Spleen (tissue), 11 donors: ENCODE measurements at regions not wholly inside any gene's neighbourhood (a gene's known extent, or its start where the extent isn't known, plus 50 kb on each side); places are given as distances from the start of the nearest gene placed in this dataset.

Experiments used
- DNase-seq: peaks from one replicate; pipeline ENCODE4 v3.0.0-alpha.2; 2020
- H3K27ac ChIP-seq, 8 donors: fragments of 200-600 bp; sonication (generic) in 7 of 8; 1 replicate in 4 of 8; 2 replicates in 4 of 8; pipeline versions ENCODE4 v1.5.0 to v1.8.0; 2016 to 2021; ENCODE audit warnings: inconsistent platforms in 4 of 8, mild to moderate bottlenecking in 4 of 8, moderate library complexity in 1 of 8
- H3K27me3 ChIP-seq, 7 donors: fragments of 200-600 bp; sonication (generic) in 6 of 7; replicated peaks in 1 of 7; 1 replicate in 4 of 7; 2 replicates in 3 of 7; pipeline versions ENCODE4 v1.5.0 to v1.8.0; 2016 to 2021; ENCODE audit warnings: inconsistent platforms in 3 of 7, mild to moderate bottlenecking in 1 of 7
- H3K36me3 ChIP-seq, 6 donors: fragments of 200-600 bp; sonication (generic) in 5 of 6; 1 replicate in 4 of 6; 2 replicates in 2 of 6; pipeline versions ENCODE4 v1.5.0 to v1.8.0; 2016 to 2021; ENCODE audit warnings: inconsistent platforms in 2 of 6
- H3K4me1 ChIP-seq, 6 donors: fragments of 200-600 bp; sonication (generic) in 5 of 6; 1 replicate in 3 of 6; 2 replicates in 3 of 6; pipeline versions ENCODE4 v1.5.0 to v1.8.0; 2016 to 2021; ENCODE audit warnings: inconsistent platforms in 3 of 6
- H3K4me3 ChIP-seq, 8 donors: fragments of 200-600 bp; sonication (generic) in 7 of 8; 1 replicate in 4 of 8; 2 replicates in 4 of 8; pipeline versions ENCODE4 v1.5.0 to v1.8.0; 2016 to 2021; ENCODE audit warnings: inconsistent platforms in 4 of 8, mild to moderate bottlenecking in 4 of 8, moderate library complexity in 2 of 8
- H3K9me3 ChIP-seq, 8 donors: fragments of 200-600 bp; sonication (generic) in 7 of 8; 1 replicate in 4 of 8; 2 replicates in 4 of 8; pipeline versions ENCODE4 v1.5.0 to v1.8.0; 2016 to 2021; ENCODE audit warnings: inconsistent platforms in 4 of 8
- CTCF ChIP-seq, 11 experiments: fragments of 200-600 bp in 7 of 11; fragments of 450-650 bp in 4 of 11; sonication (generic) in 4 of 11; IDR thresholded peaks in 8 of 11; conservative IDR thresholded peaks in 3 of 11; 1 replicate in 7 of 11; 2 replicates in 4 of 11; pipeline versions ENCODE4 v1.4.0 to v1.8.0; 2016 to 2021; ENCODE audit warnings: antibody characterized with exemption in 11 of 11, inconsistent platforms in 4 of 11, mild to moderate bottlenecking in 1 of 11
- POLR2A ChIP-seq, 3 donors: fragments of 450-650 bp; IDR thresholded peaks; one replicate each; pipeline ENCODE4 v1.5.1; 2017; ENCODE audit warnings: antibody characterized with exemption in 3 of 3, mild to moderate bottlenecking in 1 of 3
- POLR2AphosphoS5 ChIP-seq, 3 donors: sonication (generic); formaldehyde crosslinking; IDR thresholded peaks; one replicate each; pipeline ENCODE4 v1.5.1; 2017; ENCODE audit warnings: antibody characterized with exemption in 3 of 3
- WGBS, 5 donors: extraction: QIAGEN DNeasy Blood & Tissue Kit in 3 of 5; methylation state at CpG; one replicate each; pipeline versions ENCODE4 v1.1.5 to v1.1.7; 2013 to 2018; 5-methylcytosine and 5-hydroxymethylcytosine counted together
- intact Hi-C: fragments of 100-400 bp; cut with DNase I; formaldehyde crosslinking; loops from one replicate; pipeline ENCODE4 v1.15.0; 2023; ENCODE audit warnings: low total_unique reads
- donor health status: healthy with polysubstance abuse.
- donor health status: DM: no; HTN: no; CAD: no; lungs with moderate emphysema.
- donor health status: DM: no; HTN: no; CAD: no.
- donor health status: Bipolar disorder and iron deficiency.
- donor health status: healthy.
- donor health status: DM: no; HTN: no; CAD: no.
- donor health status: DM: yes; HTN: yes; CAD: no.

DNA sequence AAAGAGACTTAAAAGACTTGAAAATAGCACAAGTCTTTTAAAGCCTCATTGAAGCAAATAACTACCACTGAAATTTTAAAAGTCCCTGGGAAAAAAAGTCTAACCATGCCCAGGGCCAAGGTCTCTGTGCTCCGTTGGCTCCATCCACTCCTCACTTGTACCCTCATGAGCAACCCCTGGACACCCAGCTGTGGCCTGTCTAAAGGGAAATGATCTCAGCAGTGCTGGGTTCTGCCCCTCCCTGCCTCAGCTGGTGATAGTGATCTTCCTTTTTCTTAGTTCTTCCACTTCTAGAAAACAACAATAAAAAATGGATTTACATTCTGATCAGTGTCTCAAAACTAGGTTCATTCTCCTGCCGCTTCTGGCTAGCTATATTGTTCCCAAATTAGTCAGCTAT lies 423.5 kb upstream of the ADAMTS5 start:
- H3K27ac ChIP-seq: peak overlapping the region in 3 of 8 donors; percentile 22 to 56 (median 35)
- no peaks in the 10 kb centered on the region for H3K27me3 ChIP-seq
- intact Hi-C loops: no loop called here
- no peaks in the 10 kb centered on the region for H3K4me1 ChIP-seq
- no peaks in the 10 kb centered on the region for H3K36me3 ChIP-seq
- H3K9me3 ChIP-seq: peaks cover 0 to 13% (median 3%) of the 10 kb centered on the region in 8 donors
- 37 to 76% (median 59%) methylated on average over 2 of the region's 2 CpGs for WGBS, 5 donors
- H3K4me3 ChIP-seq: no peak overlapping the region
- no peak for DNase-seq
- peak in 1 of 3 donors; percentile 23 for TF ChIP-seq POLR2AphosphoS5 (IDR thresholded peaks at IDR 0.05)
- TF ChIP-seq POLR2A (IDR thresholded peaks at IDR 0.05): no peak

- Histone ChIP-seq H3K9me3 (peaks cover 0 to 21% (median 6%) of the 10 kb centered on the region in 8 donors), H3K4me3 (no peak overlapping the region), H3K27ac (no peak overlapping the region), H3K4me1 (no peaks in the 10 kb centered on the region), H3K27me3 (no peaks in the 10 kb centered on the region), H3K36me3 (no peaks in the 10 kb centered on the region)
- TF ChIP-seq POLR2A (IDR thresholded peaks at IDR 0.05): no peak
- no peak for TF ChIP-seq POLR2AphosphoS5 (IDR thresholded peaks at IDR 0.05)
- no peak for TF ChIP-seq CTCF (IDR thresholded peaks at IDR 0.05 in 8 of 11, conservative IDR thresholded peaks at IDR 0.05 in 3 of 11)
- 54 to 67% (median 62%) methylated on average over 2 of the region's 2 CpGs for WGBS, 5 donors
- DNase-seq: no peak
- intact Hi-C loops: no loop called here
These were observed 421.9 kb upstream of the ADAMTS5 start for GRCh38 chr21:27388825-27389224.

DNA sequence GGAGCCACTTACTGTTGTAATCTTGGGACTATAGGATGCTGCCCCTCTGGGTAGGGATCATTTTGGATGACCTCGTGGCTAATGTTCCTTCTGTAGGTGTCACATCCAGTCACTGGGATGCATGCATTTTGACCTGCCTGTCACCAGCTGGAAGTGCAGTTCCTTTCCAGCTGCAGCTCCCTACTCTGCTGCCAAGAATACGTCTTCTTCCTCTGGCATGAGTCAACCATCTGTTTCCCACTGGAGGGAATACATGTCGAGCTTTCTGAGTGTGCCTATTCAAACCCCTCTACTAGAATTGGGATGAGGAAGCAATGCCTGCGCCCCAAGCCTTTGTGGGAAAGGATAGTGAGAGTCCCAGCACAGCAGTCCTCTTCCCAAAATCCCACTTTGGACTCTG lies 415.5 kb upstream of the ADAMTS5 start:
- Histone ChIP-seq H3K4me3 (no peak overlapping the region), H3K36me3 (no peaks in the 10 kb centered on the region), H3K9me3 (peaks cover 0 to 28% (median 8%) of the 10 kb centered on the region in 8 donors), H3K27ac (no peak overlapping the region), H3K27me3 (no peaks in the 10 kb centered on the region), H3K4me1 (no peaks in the 10 kb centered on the region)
- WGBS, 5 donors: 52 to 67% (median 55%) methylated on average over 4 of the region's 4 CpGs
- TF ChIP-seq POLR2A (IDR thresholded peaks at IDR 0.05): no peak
- no peak for TF ChIP-seq CTCF (IDR thresholded peaks at IDR 0.05 in 8 of 11, conservative IDR thresholded peaks at IDR 0.05 in 3 of 11)
- peak in 1 of 3 donors; percentile 46 for TF ChIP-seq POLR2AphosphoS5 (IDR thresholded peaks at IDR 0.05)
- no peak for DNase-seq
- intact Hi-C loops: no loop called here

GRCh38 chr21:27380303-27380702 lies 413.4 kb upstream of the ADAMTS5 start:
- no peak for DNase-seq
- WGBS, 5 donors: 76 to 95% (median 90%) methylated on average over 2 of the region's 2 CpGs

More at GRCh38 chr21:27380303-27380702, 413.4 kb upstream of the ADAMTS5 start:
- Histone ChIP-seq H3K36me3 (no peaks in the 10 kb centered on the region), H3K4me3 (no peak overlapping the region), H3K27me3 (no peaks in the 10 kb centered on the region), H3K9me3 (peaks cover 0 to 15% (median 5%) of the 10 kb centered on the region in 8 donors), H3K27ac (no peak overlapping the region), H3K4me1 (no peaks in the 10 kb centered on the region)
- no peak for TF ChIP-seq POLR2A (IDR thresholded peaks at IDR 0.05)
- no peak for TF ChIP-seq POLR2AphosphoS5 (IDR thresholded peaks at IDR 0.05)
- TF ChIP-seq CTCF (IDR thresholded peaks at IDR 0.05 in 8 of 11, conservative IDR thresholded peaks at IDR 0.05 in 3 of 11): no peak
- intact Hi-C loops: no loop called here
